HG03565 (cell line): ENCODE measurements at regions not wholly inside any gene's neighbourhood (a gene's known extent, or its start where the extent isn't known, plus 50 kb on each side); places are given as distances from the start of the nearest gene placed in this dataset.

Source experiments
- ATAC-seq: cut with Tn5 transposase; IDR thresholded peaks from one replicate; pipeline ENCODE4 v1.9.1; 2021; ENCODE audit warnings: mild to moderate bottlenecking, moderate library complexity; ENCODE audit not compliant: unreplicated experiment

GRCh38 chr18:37661061-37661460 is 95.5 kb upstream of the CELF4 start:
- ATAC-seq = no peak

GRCh38 chr18:37660658-37661057 is 95.1 kb upstream of the CELF4 start:
- no peak for ATAC-seq

DNA sequence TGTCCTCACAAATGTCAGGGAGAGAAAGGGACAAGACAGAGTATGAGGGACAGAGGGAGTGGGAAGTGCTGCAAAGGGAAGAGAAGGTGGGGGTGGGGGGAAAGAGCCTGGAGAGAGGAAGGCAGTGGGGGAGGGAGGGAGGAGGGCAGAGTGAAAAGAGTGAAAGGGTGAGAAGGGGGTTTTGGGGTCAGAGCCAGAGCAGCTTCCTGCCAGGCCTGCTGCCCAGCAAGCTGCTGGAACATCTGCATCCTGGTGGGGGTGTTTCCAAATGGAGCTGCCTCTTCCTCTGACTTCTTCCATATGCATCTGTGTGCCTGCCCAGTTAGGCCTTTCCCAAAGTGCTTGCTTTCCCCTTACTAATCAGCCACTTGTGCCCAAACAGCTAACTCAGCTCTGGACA is 94.3 kb upstream of the CELF4 start:
- no peak for ATAC-seq

DNA sequence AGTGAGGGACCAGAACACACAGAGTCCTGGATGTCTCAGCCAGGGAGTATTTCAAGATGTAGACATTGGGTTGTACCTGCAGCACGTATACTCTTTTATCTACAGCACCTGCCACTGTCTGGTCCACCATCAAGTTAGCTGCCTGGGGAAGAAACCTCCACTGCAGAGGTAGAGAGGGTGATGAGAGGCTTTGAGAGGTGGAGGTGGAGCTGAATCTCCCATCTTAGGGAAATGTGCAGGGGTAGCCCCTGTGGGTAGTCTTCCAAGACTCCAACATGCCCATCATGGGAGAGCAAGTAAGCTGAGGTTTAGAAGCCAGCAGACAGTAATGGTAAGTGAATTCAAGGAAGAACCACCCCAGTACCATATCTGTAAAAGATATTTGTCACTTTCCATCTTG is 93.3 kb upstream of the CELF4 start:
- no peak for ATAC-seq

DNA sequence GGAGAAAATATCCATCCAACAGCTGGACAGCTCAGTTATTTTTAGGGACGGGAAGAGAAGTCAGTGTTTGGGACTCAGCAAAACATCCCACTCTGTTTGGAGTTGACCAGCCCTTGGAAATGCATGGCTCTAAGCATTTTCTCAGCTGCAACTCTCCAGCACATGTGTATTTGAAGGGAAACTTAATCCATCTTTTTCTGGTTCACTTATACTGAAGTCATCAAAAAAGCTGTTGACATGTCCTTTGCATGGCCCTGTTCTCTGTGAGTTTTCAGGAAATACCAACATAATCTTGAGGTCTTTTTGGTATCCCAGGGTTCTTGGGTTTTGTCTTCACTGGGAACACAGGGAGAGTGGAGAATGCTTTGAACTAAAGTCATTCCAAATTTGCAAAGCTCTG is 91.9 kb upstream of the CELF4 start:
- no peak for ATAC-seq

DNA sequence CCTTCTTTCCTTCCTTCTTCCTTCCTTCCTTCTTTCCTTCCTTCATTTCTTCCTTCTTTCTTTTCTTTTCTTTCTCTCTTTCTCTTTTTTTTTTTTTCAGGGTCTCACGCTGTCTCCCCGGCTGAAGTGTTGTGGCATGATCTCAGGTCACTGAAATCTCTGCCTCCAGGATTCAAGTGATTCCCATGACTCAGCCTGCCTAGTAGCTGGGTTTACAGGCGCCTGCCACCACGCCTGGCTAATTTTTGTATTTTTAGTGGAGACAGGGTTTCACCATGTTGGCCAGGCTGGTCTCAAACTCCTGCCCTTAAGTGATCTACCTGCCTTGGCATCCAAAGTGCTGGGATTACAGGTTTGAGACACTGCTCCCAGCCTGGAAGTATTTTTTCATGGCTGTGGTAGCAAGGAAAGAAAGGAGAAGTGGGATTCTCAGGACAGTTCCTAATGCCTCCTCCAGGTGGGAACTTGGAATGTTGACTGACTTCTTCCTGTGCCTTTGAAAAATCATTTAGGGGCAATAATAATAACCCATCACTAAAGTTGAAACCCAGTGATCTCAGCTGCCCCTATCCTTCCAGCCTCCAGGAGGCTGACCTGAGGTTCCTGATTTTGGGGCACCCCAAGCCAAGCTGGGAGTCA is 89.3 kb upstream of the CELF4 start:
- no peak for ATAC-seq

DNA sequence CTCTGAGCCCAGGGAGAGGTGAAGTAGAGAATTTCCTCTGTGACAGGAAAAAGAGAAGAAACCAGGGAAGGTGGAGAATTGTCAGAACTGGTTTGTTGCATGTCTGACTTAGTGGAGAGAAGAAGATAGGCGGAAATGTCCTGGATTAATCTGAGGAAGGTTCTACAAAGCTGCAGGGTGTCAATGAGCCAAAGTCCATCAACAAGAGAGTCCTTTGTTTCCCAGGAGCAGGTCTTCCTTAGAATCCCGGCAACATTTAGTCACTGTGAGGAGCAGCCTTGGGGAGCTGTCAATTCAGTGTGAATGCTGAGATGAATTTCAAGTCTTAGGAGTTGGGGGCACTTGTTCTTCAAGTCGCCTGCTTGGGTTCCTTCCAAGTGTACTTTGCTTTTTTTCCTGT is 88.4 kb upstream of the CELF4 start:
- no peak for ATAC-seq

DNA sequence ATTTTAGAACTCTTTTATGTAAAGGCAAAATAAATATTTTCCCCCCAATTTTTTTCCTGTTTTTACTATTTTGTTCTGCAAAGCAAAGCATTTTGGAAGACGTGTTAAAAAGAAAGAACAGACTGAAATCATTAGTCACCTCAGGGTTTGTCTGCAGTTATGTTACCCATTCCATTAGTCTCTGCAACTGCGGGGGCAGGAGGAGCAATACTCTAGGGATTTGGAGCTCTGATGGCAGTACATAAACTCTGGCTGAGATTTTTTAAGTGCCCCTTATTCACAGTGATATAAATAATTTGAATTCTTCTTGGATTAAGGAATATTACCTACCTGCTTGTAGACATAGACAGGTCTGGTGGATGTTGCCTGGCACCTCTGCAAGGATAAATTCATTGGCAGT is 88.0 kb upstream of the CELF4 start:
- no peak for ATAC-seq

DNA sequence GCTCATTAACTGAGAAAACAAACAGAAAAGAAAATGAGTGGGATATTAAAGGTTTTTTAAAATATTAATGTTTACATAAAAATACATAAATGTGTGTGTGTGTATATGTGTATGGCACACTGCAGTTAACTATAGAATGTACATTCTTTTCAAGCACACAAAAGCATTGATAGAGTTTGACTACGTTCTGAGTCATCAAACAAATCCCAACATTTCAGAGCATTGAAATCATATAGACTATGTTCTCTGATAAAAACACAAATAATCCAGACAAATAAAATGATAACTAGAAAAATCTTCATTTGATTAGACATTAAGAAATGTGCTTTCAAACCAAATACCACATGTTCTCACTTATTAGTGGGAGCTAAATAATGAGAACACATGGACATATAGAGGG is 84.3 kb upstream of the CELF4 start:
- ATAC-seq = no peak

DNA sequence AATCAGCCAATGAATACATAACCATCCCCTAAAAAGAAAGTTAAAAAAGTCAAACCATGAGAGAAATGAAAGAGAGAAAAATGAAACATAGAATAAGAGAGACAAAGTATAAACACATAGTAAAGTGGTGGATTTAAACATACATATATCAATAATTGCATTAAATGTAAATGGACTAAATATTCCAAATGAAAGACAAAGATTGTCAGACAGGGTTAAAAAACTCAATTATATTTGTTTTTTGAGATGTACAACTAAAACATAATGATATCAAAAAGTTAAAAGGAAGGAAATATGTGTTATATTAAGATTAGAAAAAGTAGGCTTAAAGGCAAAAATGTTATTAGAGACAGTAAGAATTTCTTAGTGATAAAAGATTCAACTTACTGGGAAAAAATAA is 83.8 kb upstream of the CELF4 start:
- ATAC-seq = no peak

GRCh38 chr18:37641573-37641972 is 76.0 kb upstream of the CELF4 start:
- no peak for ATAC-seq

GRCh38 chr18:37640504-37640903 is 74.9 kb upstream of the CELF4 start:
- ATAC-seq = no peak

GRCh38 chr18:37639846-37640245 is 74.2 kb upstream of the CELF4 start:
- no peak for ATAC-seq

- no peak for ATAC-seq
Observed at GRCh38 chr18:37637478-37637850, 71.9 kb upstream of the CELF4 start.

- ATAC-seq = no peak
Observed at GRCh38 chr18:37636831-37637477, 71.4 kb upstream of the CELF4 start.

GRCh38 chr18:37634516-37634915 is 68.9 kb upstream of the CELF4 start:
- ATAC-seq = no peak

DNA sequence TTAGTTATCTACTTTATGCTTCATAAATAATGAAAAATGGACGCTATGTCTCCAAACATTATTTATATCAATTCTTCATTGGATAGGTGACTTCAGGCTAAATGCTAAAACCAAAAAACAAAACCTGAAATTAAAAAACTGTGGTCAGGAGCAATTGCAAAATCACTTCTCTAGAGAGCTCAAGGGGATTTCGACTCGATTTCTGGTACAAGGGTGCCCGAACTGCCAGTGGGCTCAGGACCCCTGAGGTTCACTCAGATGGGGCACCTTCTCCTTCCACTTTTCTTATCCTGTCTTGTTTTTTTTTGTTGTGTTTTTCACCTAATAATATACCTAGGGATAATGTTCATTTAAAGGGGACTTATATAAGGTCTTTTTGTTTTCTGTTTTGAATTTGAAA is 65.8 kb upstream of the CELF4 start:
- no peak for ATAC-seq

DNA sequence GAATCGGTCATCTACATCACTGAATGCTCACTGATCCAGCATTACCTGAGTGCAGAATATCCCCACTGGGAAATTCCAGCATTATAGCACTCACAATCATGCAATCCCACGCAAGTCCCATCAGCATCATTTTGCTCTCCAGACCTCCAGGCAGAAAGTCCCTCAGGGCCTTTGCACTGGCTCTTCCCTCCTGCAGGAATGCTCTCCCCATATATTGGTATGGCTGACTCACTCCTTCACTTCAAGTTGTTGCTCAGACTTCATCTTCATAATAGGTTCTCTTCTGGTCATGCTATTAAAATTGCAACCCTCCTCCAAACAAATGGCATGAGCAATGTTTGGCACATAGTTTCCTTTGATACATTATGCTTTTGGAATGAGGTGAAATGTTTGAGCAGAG is 64.7 kb upstream of the CELF4 start:
- ATAC-seq = no peak

GRCh38 chr18:37628470-37629220 is 63.0 kb upstream of the CELF4 start:
- no peak for ATAC-seq

DNA sequence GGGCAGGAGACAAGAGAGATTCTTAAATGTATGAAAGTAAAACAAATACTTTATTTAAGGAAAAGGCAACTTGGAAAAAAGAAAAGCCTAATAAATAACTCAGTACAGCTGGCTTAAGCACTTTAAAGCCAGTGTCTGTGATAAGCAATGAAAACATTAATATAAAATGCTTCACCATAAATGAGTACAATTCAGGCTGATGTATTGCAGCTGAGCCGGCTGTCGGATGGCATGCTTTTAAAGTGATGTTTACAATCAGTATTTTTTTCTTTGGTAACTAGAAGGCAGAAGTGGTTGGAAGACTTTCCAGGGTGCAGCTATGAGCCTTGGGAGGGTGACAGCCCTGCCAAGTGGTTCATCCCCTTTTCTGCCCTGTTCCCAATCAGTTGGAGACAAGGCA is 58.7 kb upstream of the CELF4 start:
- no peak for ATAC-seq

DNA sequence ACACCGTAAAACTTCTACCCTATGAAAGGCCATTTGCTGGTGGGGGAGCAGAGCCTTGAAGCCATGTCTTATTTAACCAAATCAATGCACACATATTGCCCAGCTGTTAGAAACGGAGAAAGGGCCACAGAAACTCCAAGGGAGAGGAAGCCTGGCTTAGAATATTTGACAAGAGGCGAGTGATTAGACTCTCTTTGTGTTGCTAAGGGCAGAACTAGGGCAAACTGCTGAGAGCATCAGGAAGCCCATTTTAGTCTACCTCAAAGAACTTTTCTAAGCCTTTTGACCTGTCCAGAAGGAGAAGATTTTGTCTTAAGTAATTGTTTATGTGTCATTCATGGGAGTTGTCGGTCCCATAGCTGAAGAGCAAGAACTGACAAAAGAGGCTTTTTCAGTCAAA is 54.4 kb upstream of the CELF4 start:
- ATAC-seq = no peak

GRCh38 chr18:37617623-37618022 is 52.0 kb upstream of the CELF4 start:
- ATAC-seq = no peak
